Fibroblast of lung (primary cell): ENCODE measurements at regions not wholly inside any gene's neighbourhood (a gene's known extent, or its start where the extent isn't known, plus 50 kb on each side); places are given as distances from the start of the nearest gene placed in this dataset.

Experiments used
- CTCF ChIP-seq, 2 donors: IDR thresholded peaks in 1 of 2; conservative IDR thresholded peaks in 1 of 2; 1 replicate in 1 of 2; 2 replicates in 1 of 2; pipeline ENCODE4 v1.5.1; 2011 to 2012; ENCODE audit warnings: low read length in 2 of 2, control low read depth in 1 of 2, inconsistent platforms in 1 of 2, low read depth in 1 of 2, mild to moderate bottlenecking in 1 of 2
- EZH2 ChIP-seq: IDR thresholded peaks from 2 replicates; pipeline ENCODE4 v1.5.1; 2012; ENCODE audit warnings: low read length, control low read depth, mild to moderate bottlenecking; ENCODE audit errors: missing control alignments

- no peak for TF ChIP-seq CTCF (conservative IDR thresholded peaks at IDR 0.05 in 1 of 2, IDR thresholded peaks at IDR 0.05 in 1 of 2; ENCODE audit: low read depth in 1 of 2, low read length in 2 of 2)
- TF ChIP-seq EZH2 = no peak
Observed at GRCh38 chr7:131942287-131943150, 386.1 kb upstream of the PODXL start.
